ENCODE measurements at regions not wholly inside any gene's neighbourhood (a gene's known extent, or its start where the extent isn't known, plus 50 kb on each side); places are given as distances from the start of the nearest gene placed in this dataset.

- no peak for TF ChIP-seq CTCF (conservative IDR thresholded peaks at IDR 0.05; ENCODE audit: low read depth, low read length)
- H3K4me3 ChIP-seq (ENCODE audit: low read depth, low read length) = no peak overlapping the region
Measured at GRCh38 chr7:19421861-19422260, 276.6 kb upstream of the FERD3L start.

GRCh38 chr7:19417231-19417630 is 272.0 kb upstream of the FERD3L start:
- DNase-seq (ENCODE audit: low read depth) = no peak
- no peak for TF ChIP-seq CTCF (conservative IDR thresholded peaks at IDR 0.05; ENCODE audit: low read depth, low read length)
- H3K4me3 ChIP-seq (ENCODE audit: low read depth, low read length) = no peak overlapping the region

More at GRCh38 chr7:19421861-19422260, 276.6 kb upstream of the FERD3L start:
- DNase-seq (ENCODE audit: low read depth) = no peak

GRCh38 chr7:19415123-19415522 is 269.9 kb upstream of the FERD3L start:
- no peak for DNase-seq (ENCODE audit: low read depth)
- TF ChIP-seq CTCF (conservative IDR thresholded peaks at IDR 0.05; ENCODE audit: low read depth, low read length) = no peak
- H3K4me3 ChIP-seq (ENCODE audit: low read depth, low read length) = no peak overlapping the region

- no peak for DNase-seq (ENCODE audit: low read depth)
- TF ChIP-seq CTCF (conservative IDR thresholded peaks at IDR 0.05; ENCODE audit: low read depth, low read length) = no peak
- no peak overlapping the region for H3K4me3 ChIP-seq (ENCODE audit: low read depth, low read length)
Measured at GRCh38 chr7:19413443-19413965, 268.3 kb upstream of the FERD3L start.

GRCh38 chr7:19410691-19411090 is 265.5 kb upstream of the FERD3L start:
- no peak overlapping the region for H3K4me3 ChIP-seq (ENCODE audit: low read depth, low read length)
- DNase-seq (ENCODE audit: low read depth) = no peak
- TF ChIP-seq CTCF (conservative IDR thresholded peaks at IDR 0.05; ENCODE audit: low read depth, low read length) = no peak

- DNase-seq (ENCODE audit: low read depth) = no peak
- H3K4me3 ChIP-seq (ENCODE audit: low read depth, low read length) = no peak overlapping the region
- no peak for TF ChIP-seq CTCF (conservative IDR thresholded peaks at IDR 0.05; ENCODE audit: low read depth, low read length)
Measured at GRCh38 chr7:19410106-19410505, 264.9 kb upstream of the FERD3L start.

- TF ChIP-seq CTCF (conservative IDR thresholded peaks at IDR 0.05; ENCODE audit: low read depth, low read length) = no peak
- no peak overlapping the region for H3K4me3 ChIP-seq (ENCODE audit: low read depth, low read length)
Measured at GRCh38 chr7:19408706-19409220, 263.5 kb upstream of the FERD3L start.

More at GRCh38 chr7:19408706-19409220, 263.5 kb upstream of the FERD3L start:
- no peak for DNase-seq (ENCODE audit: low read depth)

Measured in epithelial cell of proximal tubule (primary cell).